ENCODE measurements at regions not wholly inside any gene's neighbourhood (a gene's known extent, or its start where the extent isn't known, plus 50 kb on each side); places are given as distances from the start of the nearest gene placed in this dataset.

- ATAC-seq: no peak
- Histone ChIP-seq H3K4me1 (no peaks in the 10 kb centered on the region), H3K4me2 (no peak overlapping the region), H3K27ac (no peak overlapping the region), H3K9me3 (no peaks in the 10 kb centered on the region), H3K4me3 (no peak overlapping the region)
- no peak for DNase-seq (ENCODE audit: low read depth in 1 of 2, low spot score in 1 of 2)
- POLR2A ChIA-PET: no interaction called here
- CTCF ChIA-PET: interaction anchor here (1.1 kb wide), 1 partner anchor 57 kb away, joined by 6 read pairs; no protein-coding TSS in a partner anchor
- no peak for FAIRE-seq
- 25% methylated on average over 4 of the region's 4 CpGs for WGBS (ENCODE audit: missing lambda C conversion rate)
- TF ChIP-seq E2F6 (IDR thresholded peaks at IDR 0.05; ENCODE audit: borderline replicate concordance, low read depth) (no peak), MAX (IDR thresholded peaks at IDR 0.05) (no peak), ZNF302 (CRISPR knock-in tag; IDR thresholded peaks at IDR 0.05) (no peak), KDM1A (IDR thresholded peaks at IDR 0.05; ENCODE audit: low read depth) (no peak), MAFK (IDR thresholded peaks at IDR 0.05; ENCODE audit: partially characterized antibody) (no peak), HOXA7 (CRISPR knock-in tag; IDR thresholded peaks at IDR 0.05) (no peak), RFX5 (IDR thresholded peaks at IDR 0.05) (no peak), HMGXB4 (CRISPR knock-in tag; IDR thresholded peaks at IDR 0.05; ENCODE audit: borderline replicate concordance) (no peak), EHF (CRISPR knock-in tag; IDR thresholded peaks at IDR 0.05) (no peak), POLR2A (IDR thresholded peaks at IDR 0.05; ENCODE audit: low read length) (no peak), POLR2AphosphoS2 (conservative IDR thresholded peaks at IDR 0.05; ENCODE audit: low read length) (no peak), JUN (IDR thresholded peaks at IDR 0.05) (no peak), FOXS1 (CRISPR knock-in tag; IDR thresholded peaks at IDR 0.05) (no peak), CBX2 (IDR thresholded peaks at IDR 0.05; ENCODE audit: borderline replicate concordance, low read depth) (no peak), NPAS2 (CRISPR knock-in tag; IDR thresholded peaks at IDR 0.05; ENCODE audit: borderline replicate concordance) (no peak), CHD4 (IDR thresholded peaks at IDR 0.05; ENCODE audit: borderline replicate concordance) (no peak), FOSL2 (IDR thresholded peaks at IDR 0.05) (no peak), FOSL2 (CRISPR knock-in tag; IDR thresholded peaks at IDR 0.05) (no peak), HES2 (IDR thresholded peaks at IDR 0.05) (no peak), FOSB (CRISPR knock-in tag; IDR thresholded peaks at IDR 0.05) (no peak), EP300 (IDR thresholded peaks at IDR 0.05) (no peak)
These were observed 398.3 kb upstream of the NPVF start for GRCh38 chr7:25626451-25627131.

GRCh38 chr7:25628446-25628845, 400.2 kb upstream of the NPVF start:
- ATAC-seq: no peak
- FAIRE-seq: no peak
- WGBS (ENCODE audit: missing lambda C conversion rate): 4% methylated on average over 3 of the region's 3 CpGs
- Histone ChIP-seq H3K4me1 (no peaks in the 10 kb centered on the region), H3K9me3 (no peaks in the 10 kb centered on the region), H3K4me3 (no peak overlapping the region), H3K27ac (no peak overlapping the region), H3K4me2 (no peak overlapping the region)
- no peak for DNase-seq (ENCODE audit: low read depth in 1 of 2, low spot score in 1 of 2)
- no peak for TF ChIP-seq CBX8 (IDR thresholded peaks at IDR 0.05)
- TF ChIP-seq HOXB5 (CRISPR knock-in tag; IDR thresholded peaks at IDR 0.05): no peak
- TF ChIP-seq RARB (CRISPR knock-in tag; IDR thresholded peaks at IDR 0.05): no peak
- no peak for TF ChIP-seq RCOR1 (IDR thresholded peaks at IDR 0.05; ENCODE audit: low read depth, low read length)
- TF ChIP-seq MYC (IDR thresholded peaks at IDR 0.05; ENCODE audit: borderline replicate concordance, low read length): no peak
- no peak for TF ChIP-seq ZFP36 (IDR thresholded peaks at IDR 0.05; ENCODE audit: borderline replicate concordance, partially characterized antibody)
- no peak for TF ChIP-seq HMGXB4 (CRISPR knock-in tag; IDR thresholded peaks at IDR 0.05; ENCODE audit: borderline replicate concordance)
- no peak for TF ChIP-seq MAFK (IDR thresholded peaks at IDR 0.05; ENCODE audit: partially characterized antibody)
- TF ChIP-seq SREBF2 (IDR thresholded peaks at IDR 0.05): no peak
- TF ChIP-seq BHLHE40 (IDR thresholded peaks at IDR 0.05; ENCODE audit: low read depth, low read length): no peak
- no peak for TF ChIP-seq PHF8 (IDR thresholded peaks at IDR 0.05; ENCODE audit: borderline replicate concordance, low read depth)
- no peak for TF ChIP-seq ZSCAN20 (CRISPR knock-in tag; IDR thresholded peaks at IDR 0.05)
- TF ChIP-seq NR3C1 (IDR thresholded peaks at IDR 0.05): no peak
- no peak for TF ChIP-seq RFX5 (IDR thresholded peaks at IDR 0.05)
- ChIA-PET POLR2A (no interaction called here), CTCF (no interaction called here)

All from A549 (cell line).